ENCODE measurements at regions not wholly inside any gene's neighbourhood (a gene's known extent, or its start where the extent isn't known, plus 50 kb on each side); places are given as distances from the start of the nearest gene placed in this dataset.

DNA sequence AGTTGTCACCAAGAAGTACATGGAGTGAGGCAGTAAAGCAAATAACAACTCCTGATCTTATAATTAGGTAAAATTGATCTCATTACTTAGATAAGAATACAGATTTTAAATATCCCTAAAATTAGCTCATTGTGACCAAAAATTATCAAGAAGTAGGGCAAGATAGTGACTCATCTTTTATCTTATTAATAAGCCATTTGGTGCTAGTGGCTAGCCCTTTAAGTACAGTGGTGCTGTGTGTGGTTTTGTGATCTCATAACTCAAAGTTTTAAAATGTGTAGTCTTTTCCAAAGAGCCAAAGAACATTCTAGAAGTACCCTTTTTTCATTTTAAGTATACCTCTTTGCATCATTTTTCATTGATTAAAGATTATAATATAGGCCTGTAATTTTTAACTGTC lies 569.4 kb upstream of the SETBP1 start:
- TF ChIP-seq POLR2A (IDR thresholded peaks at IDR 0.05) (no peak), EP300 (IDR thresholded peaks at IDR 0.05) (no peak)
- TF ChIP-seq, protein P1, sequence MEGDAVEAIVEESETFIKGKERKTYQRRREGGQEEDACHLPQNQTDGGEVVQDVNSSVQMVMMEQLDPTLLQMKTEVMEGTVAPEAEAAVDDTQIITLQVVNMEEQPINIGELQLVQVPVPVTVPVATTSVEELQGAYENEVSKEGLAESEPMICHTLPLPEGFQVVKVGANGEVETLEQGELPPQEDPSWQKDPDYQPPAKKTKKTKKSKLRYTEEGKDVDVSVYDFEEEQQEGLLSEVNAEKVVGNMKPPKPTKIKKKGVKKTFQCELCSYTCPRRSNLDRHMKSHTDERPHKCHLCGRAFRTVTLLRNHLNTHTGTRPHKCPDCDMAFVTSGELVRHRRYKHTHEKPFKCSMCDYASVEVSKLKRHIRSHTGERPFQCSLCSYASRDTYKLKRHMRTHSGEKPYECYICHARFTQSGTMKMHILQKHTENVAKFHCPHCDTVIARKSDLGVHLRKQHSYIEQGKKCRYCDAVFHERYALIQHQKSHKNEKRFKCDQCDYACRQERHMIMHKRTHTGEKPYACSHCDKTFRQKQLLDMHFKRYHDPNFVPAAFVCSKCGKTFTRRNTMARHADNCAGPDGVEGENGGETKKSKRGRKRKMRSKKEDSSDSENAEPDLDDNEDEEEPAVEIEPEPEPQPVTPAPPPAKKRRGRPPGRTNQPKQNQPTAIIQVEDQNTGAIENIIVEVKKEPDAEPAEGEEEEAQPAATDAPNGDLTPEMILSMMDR (IDR thresholded peaks at IDR 0.05), result no peak
- H3K4me3 ChIP-seq, result no peak overlapping the region
- no peak for DNase-seq
- H3K27me3 ChIP-seq, result no peaks in the 10 kb centered on the region
- H3K36me3 ChIP-seq, result no peaks in the 10 kb centered on the region
- no peaks in the 10 kb centered on the region for H3K9me3 ChIP-seq
- no peaks in the 10 kb centered on the region for H3K4me1 ChIP-seq (ENCODE audit: insufficient read depth)
- H3K27ac ChIP-seq, result no peak overlapping the region
- intact Hi-C loops (cut with DNase I), result no loop called here

DNA sequence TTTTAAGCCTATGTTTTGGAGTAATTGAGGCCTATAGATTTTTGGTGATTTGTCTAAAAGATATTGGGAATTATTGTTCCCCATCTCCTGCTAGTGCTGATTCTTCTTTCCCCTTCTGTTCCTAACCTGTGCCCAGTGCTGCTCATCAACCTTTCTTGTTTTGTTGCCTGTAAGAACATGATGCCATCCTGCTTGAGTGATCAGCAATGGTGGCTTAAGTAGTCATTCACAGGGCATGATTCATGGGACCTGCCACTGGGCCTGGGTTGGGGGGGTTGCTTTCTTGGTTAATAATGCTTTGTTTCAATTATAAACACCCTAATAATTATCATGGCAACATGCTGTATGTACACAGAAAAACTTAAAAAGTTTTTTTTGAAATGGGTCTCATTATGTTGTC lies 562.9 kb upstream of the SETBP1 start:
- Histone ChIP-seq H3K27ac (no peak overlapping the region), H3K4me3 (no peak overlapping the region), H3K36me3 (no peaks in the 10 kb centered on the region), H3K4me1 (ENCODE audit: insufficient read depth) (no peaks in the 10 kb centered on the region), H3K27me3 (no peaks in the 10 kb centered on the region), H3K9me3 (no peaks in the 10 kb centered on the region)
- no peak for TF ChIP-seq POLR2A (IDR thresholded peaks at IDR 0.05)
- TF ChIP-seq, protein P1 (IDR thresholded peaks at IDR 0.05), result no peak
- TF ChIP-seq EP300 (IDR thresholded peaks at IDR 0.05), result no peak
- intact Hi-C loops (cut with DNase I), result no loop called here
- DNase-seq, result no peak

DNA sequence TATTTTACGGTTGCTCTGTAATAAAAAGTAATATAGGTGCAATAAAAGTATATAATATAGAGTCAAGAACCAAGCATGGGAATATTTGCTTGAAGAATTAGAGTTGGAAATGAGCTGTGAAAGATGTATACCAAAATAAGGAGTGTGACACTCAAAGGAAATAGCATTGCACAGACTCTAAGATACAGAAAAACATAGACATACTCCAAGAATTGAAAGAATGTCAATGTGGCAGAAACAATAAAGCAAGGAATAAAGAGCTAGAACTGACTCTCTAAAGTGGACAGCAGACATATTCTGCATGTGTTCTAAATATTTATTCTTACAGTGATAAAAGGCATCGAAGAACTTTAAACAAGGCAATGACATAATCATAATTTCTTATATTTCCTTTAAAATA lies 561.1 kb upstream of the SETBP1 start:
- intact Hi-C loops (cut with DNase I), result no loop called here
- 55 to 71% (median 60%) methylated on average over 2 of the region's 2 CpGs for WGBS, 3 donors
- H3K4me1 ChIP-seq (ENCODE audit: insufficient read depth), result no peaks in the 10 kb centered on the region
- no peaks in the 10 kb centered on the region for H3K9me3 ChIP-seq
- no peaks in the 10 kb centered on the region for H3K36me3 ChIP-seq
- DNase-seq, result no peak
- H3K4me3 ChIP-seq, result no peak overlapping the region
- TF ChIP-seq EP300 (IDR thresholded peaks at IDR 0.05), result no peak
- TF ChIP-seq POLR2A (IDR thresholded peaks at IDR 0.05), result no peak
- TF ChIP-seq, protein P1 (IDR thresholded peaks at IDR 0.05), result no peak
- H3K27me3 ChIP-seq, result no peaks in the 10 kb centered on the region
- no peak overlapping the region for H3K27ac ChIP-seq

DNA sequence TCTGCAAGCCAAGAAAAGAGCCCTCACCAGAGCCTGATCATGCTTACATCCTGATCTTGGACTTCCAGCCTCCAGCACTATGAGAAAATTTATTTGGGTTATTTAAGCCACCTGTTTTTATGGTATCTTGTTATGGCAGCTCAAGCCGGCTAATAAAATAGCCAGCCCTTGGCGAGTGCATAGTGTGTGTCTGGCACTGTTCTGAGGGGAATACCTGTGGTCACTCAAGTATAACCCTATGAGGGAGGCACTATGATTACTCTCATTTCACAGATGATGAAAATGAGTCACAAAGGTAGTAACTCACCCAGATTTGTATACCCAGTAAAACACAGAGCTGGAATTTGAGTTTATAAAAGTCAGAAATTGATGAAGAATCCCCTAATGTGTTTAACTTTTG lies 556.9 kb upstream of the SETBP1 start:
- Histone ChIP-seq H3K36me3 (no peaks in the 10 kb centered on the region), H3K27ac (no peak overlapping the region), H3K4me3 (no peak overlapping the region), H3K9me3 (no peaks in the 10 kb centered on the region), H3K4me1 (ENCODE audit: insufficient read depth) (no peaks in the 10 kb centered on the region), H3K27me3 (no peaks in the 10 kb centered on the region)
- intact Hi-C loops (cut with DNase I), result no loop called here
- WGBS, 3 donors, result 53 to 79% (median 65%) methylated on average over 2 of the region's 2 CpGs
- DNase-seq, result no peak
- TF ChIP-seq, protein P1 (IDR thresholded peaks at IDR 0.05), result no peak

DNA sequence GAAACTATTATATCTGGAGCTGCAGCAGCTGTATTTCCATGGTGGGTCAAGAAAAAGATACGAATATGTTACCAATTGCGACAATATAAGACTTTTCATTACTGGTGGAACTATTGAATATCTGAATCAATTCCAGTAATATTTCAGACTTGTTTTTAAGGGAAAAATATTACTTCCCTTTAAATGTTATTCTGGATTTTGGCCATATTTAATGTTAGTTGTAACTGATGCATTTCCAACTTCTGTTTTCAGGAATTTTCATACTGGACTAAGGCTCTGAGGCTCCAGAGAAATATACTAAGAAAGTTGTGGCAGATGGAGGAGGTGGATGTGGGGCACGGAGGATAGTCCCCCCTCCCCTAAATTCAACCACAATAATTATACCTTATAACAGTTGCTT lies 555.2 kb upstream of the SETBP1 start:
- no peaks in the 10 kb centered on the region for H3K9me3 ChIP-seq
- TF ChIP-seq EP300 (IDR thresholded peaks at IDR 0.05) (no peak), POLR2A (IDR thresholded peaks at IDR 0.05) (no peak)
- TF ChIP-seq, protein P1 (IDR thresholded peaks at IDR 0.05), result no peak
- 69 to 81% (median 72%) methylated on average over 3 of the region's 3 CpGs for WGBS, 3 donors
- no peak overlapping the region for H3K4me3 ChIP-seq
- intact Hi-C loops (cut with DNase I), result no loop called here
- H3K27ac ChIP-seq, result no peak overlapping the region
- no peaks in the 10 kb centered on the region for H3K4me1 ChIP-seq (ENCODE audit: insufficient read depth)
- H3K36me3 ChIP-seq, result no peaks in the 10 kb centered on the region
- no peak for DNase-seq
- no peaks in the 10 kb centered on the region for H3K27me3 ChIP-seq
